Panc1 (cell line): ENCODE measurements at regions not wholly inside any gene's neighbourhood (a gene's known extent, or its start where the extent isn't known, plus 50 kb on each side); places are given as distances from the start of the nearest gene placed in this dataset.

Experiments used
- ATAC-seq: fragments of 200-7000 bp; cut with Tn5 transposase; 2 replicates; pipeline ENCODE4 v1.9.1; 2020; ENCODE audit warnings: mild to moderate bottlenecking, moderate library complexity
- BruUV-seq: library from RNA; stranded (reverse); fragments of 400-500 nt; replicated peaks from 2 replicates; lab custom pipeline; 2021; lab: Mats Ljungman, UMichigan
- CTCF ChIA-PET: fragments of 300-600 bp; sonication (Branson Sonifier 250); formaldehyde crosslinking; loops from one replicate; lab custom pipeline; 2022; ENCODE audit warnings: antibody characterized with exemption; lab: Charles Lee
- POLR2A ChIA-PET: fragments of 300-600 bp; sonication (Branson Sonifier 250); formaldehyde crosslinking; loops from one replicate; lab custom pipeline; 2022; ENCODE audit warnings: antibody characterized with exemption; lab: Charles Lee
- DNase-seq: peaks from one replicate; pipeline ENCODE4 v3.0.0-alpha.2; 2010; ENCODE audit warnings: low read depth, low spot score
- H3K27ac ChIP-seq: 2 replicates; pipeline ENCODE4 v1.5.1; 2011; ENCODE audit warnings: mild to moderate bottlenecking, low read length, inconsistent platforms
- H3K27me3 ChIP-seq: fragments of 200-500 bp; sonication (Bioruptor generic); 2 replicates; pipeline ENCODE4 v1.6.0; 2014; ENCODE audit warnings: low read length, inconsistent platforms; ENCODE audit not compliant: control insufficient read depth, insufficient read depth
- H3K36me3 ChIP-seq: fragments of 200-500 bp; sonication (Bioruptor generic); 2 replicates; pipeline ENCODE4 v1.5.1; 2014; ENCODE audit warnings: inconsistent platforms, mild to moderate bottlenecking, low read length, moderate library complexity; ENCODE audit not compliant: control insufficient read depth, insufficient read depth
- H3K4me1 ChIP-seq: 2 replicates; pipeline ENCODE4 v1.5.1; 2011; ENCODE audit warnings: inconsistent platforms, mild to moderate bottlenecking, low read length, moderate library complexity; ENCODE audit not compliant: control insufficient read depth, insufficient read depth
- H3K4me3 ChIP-seq, 2 experiments: 2 replicates each; pipeline ENCODE4 v1.5.1; 2011 to 2012; ENCODE audit warnings: low read depth in 2 of 2, low read length in 2 of 2, mild to moderate bottlenecking in 2 of 2, inconsistent platforms in 1 of 2, moderate library complexity in 1 of 2
- H3K9me3 ChIP-seq: fragments of 200-500 bp; sonication (Bioruptor generic); 2 replicates; pipeline ENCODE4 v1.5.1; 2014; ENCODE audit warnings: low read depth, mild to moderate bottlenecking, inconsistent platforms, low read length, moderate library complexity; ENCODE audit not compliant: control insufficient read depth, insufficient read depth
- POLR2AphosphoS5 ChIP-seq: IDR thresholded peaks from 2 replicates; pipeline ENCODE4 v1.6.1; 2012; ENCODE audit warnings: mild to moderate bottlenecking, low read depth, low read length, moderate library complexity
- SIN3A ChIP-seq: IDR thresholded peaks from 2 replicates; pipeline ENCODE4 v1.6.1; 2012; ENCODE audit warnings: low read depth, mild to moderate bottlenecking, low read length, moderate library complexity, borderline replicate concordance; ENCODE audit not compliant: insufficient read depth
- TCF7L2 ChIP-seq: IDR thresholded peaks from 2 replicates; pipeline ENCODE4 v1.6.1; 2011; ENCODE audit warnings: mild to moderate bottlenecking, low read depth, low read length, inconsistent platforms
- in situ Hi-C: cut with HindIII; loops from 2 replicates; pipeline ENCODE4 v1.10.0; 2016; ENCODE audit warnings: low sequenced_read_pairs, low pct_unique_long_range_greater_than_20kb
- intact Hi-C: fragments of 100-400 bp; cut with micrococcal nuclease; formaldehyde crosslinking; loops from one replicate; pipeline ENCODE4 v1.10.0; 2022; ENCODE audit not compliant: unreplicated experiment
- TF ChIP-seq, protein P1 (sequence below): fragments of 450-650 bp; IDR thresholded peaks from 2 replicates; pipeline ENCODE4 v1.5.1; 2017; ENCODE audit warnings: mild to moderate bottlenecking
- TF ChIP-seq, protein P2 (sequence below), 2 experiments: IDR thresholded peaks; 2 replicates each; pipeline ENCODE4 v1.6.1; 2011 to 2012; ENCODE audit warnings: low read depth in 2 of 2, control low read depth in 1 of 2, low read length in 1 of 2, mild to moderate bottlenecking in 1 of 2, moderate library complexity in 1 of 2; ENCODE audit not compliant: insufficient read depth in 1 of 2

DNA sequence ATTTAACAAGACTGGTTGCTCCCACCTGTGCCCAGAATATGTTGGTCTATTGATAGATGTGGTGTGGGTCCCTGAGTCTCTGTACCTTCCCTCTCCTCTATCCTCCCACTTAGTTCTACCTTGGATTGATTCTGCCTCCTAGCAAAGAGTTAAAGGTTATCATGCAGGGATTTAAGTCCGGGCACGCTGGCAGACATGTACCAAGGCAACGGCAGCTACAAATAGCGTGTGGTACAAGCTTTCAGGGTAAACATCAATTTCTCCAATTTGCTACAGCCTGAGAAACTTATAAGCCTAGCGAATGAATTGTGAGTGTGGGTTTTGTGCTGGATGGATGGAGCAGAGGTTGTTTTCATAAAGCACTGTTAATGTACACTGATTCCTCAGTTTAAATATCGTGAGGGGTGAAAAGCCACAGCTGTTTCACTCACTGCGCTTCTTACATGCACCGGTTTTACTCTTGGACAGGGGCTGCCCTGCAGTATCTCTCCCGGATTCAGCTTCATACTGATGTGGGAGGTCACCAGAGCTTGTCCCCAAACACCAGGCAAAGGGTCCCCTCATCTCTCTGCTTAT is 289.8 kb downstream of the ICOS start:
- Histone ChIP-seq H3K9me3 (no peaks in the 10 kb centered on the region), H3K27me3 (0 out of 2 replicates have a peak, but pooled peaks cover 7% of the 10 kb centered on the region), H3K4me1 (no peaks in the 10 kb centered on the region), H3K27ac (no peak overlapping the region), H3K36me3 (no peaks in the 10 kb centered on the region), H3K4me3 (no peak overlapping the region)
- no TSS peak for BruUV-seq
- DNase-seq (no peak), ATAC-seq (no peak)
- TF ChIP-seq, protein P1, sequence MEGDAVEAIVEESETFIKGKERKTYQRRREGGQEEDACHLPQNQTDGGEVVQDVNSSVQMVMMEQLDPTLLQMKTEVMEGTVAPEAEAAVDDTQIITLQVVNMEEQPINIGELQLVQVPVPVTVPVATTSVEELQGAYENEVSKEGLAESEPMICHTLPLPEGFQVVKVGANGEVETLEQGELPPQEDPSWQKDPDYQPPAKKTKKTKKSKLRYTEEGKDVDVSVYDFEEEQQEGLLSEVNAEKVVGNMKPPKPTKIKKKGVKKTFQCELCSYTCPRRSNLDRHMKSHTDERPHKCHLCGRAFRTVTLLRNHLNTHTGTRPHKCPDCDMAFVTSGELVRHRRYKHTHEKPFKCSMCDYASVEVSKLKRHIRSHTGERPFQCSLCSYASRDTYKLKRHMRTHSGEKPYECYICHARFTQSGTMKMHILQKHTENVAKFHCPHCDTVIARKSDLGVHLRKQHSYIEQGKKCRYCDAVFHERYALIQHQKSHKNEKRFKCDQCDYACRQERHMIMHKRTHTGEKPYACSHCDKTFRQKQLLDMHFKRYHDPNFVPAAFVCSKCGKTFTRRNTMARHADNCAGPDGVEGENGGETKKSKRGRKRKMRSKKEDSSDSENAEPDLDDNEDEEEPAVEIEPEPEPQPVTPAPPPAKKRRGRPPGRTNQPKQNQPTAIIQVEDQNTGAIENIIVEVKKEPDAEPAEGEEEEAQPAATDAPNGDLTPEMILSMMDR, result no peak
- TF ChIP-seq TCF7L2 (no peak), SIN3A (no peak), POLR2AphosphoS5 (no peak)
- TF ChIP-seq, protein P2, sequence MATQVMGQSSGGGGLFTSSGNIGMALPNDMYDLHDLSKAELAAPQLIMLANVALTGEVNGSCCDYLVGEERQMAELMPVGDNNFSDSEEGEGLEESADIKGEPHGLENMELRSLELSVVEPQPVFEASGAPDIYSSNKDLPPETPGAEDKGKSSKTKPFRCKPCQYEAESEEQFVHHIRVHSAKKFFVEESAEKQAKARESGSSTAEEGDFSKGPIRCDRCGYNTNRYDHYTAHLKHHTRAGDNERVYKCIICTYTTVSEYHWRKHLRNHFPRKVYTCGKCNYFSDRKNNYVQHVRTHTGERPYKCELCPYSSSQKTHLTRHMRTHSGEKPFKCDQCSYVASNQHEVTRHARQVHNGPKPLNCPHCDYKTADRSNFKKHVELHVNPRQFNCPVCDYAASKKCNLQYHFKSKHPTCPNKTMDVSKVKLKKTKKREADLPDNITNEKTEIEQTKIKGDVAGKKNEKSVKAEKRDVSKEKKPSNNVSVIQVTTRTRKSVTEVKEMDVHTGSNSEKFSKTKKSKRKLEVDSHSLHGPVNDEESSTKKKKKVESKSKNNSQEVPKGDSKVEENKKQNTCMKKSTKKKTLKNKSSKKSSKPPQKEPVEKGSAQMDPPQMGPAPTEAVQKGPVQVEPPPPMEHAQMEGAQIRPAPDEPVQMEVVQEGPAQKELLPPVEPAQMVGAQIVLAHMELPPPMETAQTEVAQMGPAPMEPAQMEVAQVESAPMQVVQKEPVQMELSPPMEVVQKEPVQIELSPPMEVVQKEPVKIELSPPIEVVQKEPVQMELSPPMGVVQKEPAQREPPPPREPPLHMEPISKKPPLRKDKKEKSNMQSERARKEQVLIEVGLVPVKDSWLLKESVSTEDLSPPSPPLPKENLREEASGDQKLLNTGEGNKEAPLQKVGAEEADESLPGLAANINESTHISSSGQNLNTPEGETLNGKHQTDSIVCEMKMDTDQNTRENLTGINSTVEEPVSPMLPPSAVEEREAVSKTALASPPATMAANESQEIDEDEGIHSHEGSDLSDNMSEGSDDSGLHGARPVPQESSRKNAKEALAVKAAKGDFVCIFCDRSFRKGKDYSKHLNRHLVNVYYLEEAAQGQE (IDR thresholded peaks at IDR 0.05; ENCODE audit: insufficient read depth in 1 of 2, low read depth in 2 of 2, low read length in 1 of 2), result no peak
- ChIA-PET POLR2A (no interaction called here), CTCF (no interaction called here)
- in situ Hi-C loops, result no loop called here
- intact Hi-C loops, result no loop called here

DNA sequence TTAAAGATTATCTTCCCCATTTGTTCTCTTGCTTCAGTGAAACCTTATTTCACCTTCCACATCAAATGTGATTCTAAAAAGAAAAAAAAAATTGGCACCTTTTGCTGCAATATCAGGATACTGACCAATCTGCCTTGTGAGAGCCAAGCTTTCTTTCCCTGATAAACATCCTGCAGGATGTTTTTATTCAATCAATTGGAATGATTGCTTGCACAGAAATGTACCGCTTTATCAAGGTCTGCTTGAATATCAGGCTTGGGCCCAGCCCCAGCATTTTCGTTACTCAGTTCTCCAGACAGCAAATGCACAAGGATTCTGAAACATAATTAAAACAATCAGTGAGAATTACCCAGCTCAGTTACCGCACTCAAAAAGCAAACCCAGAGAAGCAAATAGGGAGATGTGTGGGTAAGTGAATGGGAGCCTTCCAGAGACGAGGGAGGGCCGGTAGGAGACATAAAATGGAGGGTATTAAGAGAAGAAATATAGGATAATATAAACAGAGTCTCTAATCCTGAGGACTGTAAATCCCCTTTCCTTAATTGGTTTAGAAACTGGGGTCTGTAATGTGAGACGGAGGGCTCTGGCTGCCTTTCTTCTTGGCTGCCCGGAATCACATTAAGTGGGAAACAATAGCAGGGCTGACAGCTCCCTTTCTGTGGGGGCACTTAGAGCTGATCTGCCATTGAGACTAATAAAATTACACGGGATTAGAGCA is 291.8 kb downstream of the ICOS start:
- in situ Hi-C loops (no loop called here), intact Hi-C loops (no loop called here)
- no peaks in the 10 kb centered on the region for H3K9me3 ChIP-seq
- ChIA-PET CTCF (no interaction called here), POLR2A (no interaction called here)
- TF ChIP-seq SIN3A (no peak), POLR2AphosphoS5 (no peak), TCF7L2 (no peak)
- TF ChIP-seq, protein P2 (IDR thresholded peaks at IDR 0.05; ENCODE audit: insufficient read depth in 1 of 2, low read depth in 2 of 2, low read length in 1 of 2), result no peak
- TF ChIP-seq, protein P1, result no peak
- H3K27me3 ChIP-seq, result peaks cover 7% of the 10 kb centered on the region; the same call in 1 of the 2 replicates
- DNase-seq, result no peak
- H3K27ac ChIP-seq, result no peak overlapping the region
- H3K4me3 ChIP-seq, result no peak overlapping the region
- H3K4me1 ChIP-seq, result no peaks in the 10 kb centered on the region
- no peaks in the 10 kb centered on the region for H3K36me3 ChIP-seq
- ATAC-seq, result no peak
- no TSS peak for BruUV-seq
